Heart left ventricle (tissue), 16 donors: ENCODE measurements at regions not wholly inside any gene's neighbourhood (a gene's known extent, or its start where the extent isn't known, plus 50 kb on each side); places are given as distances from the start of the nearest gene placed in this dataset.

ENCODE experiments used
- ATAC-seq, 4 donors: fragments of 200-7000 bp; cut with Tn5 transposase; one replicate each; pipeline ENCODE4 v1.9.1; 2020 to 2022; ENCODE audit warnings: moderate library complexity in 4 of 4, mild to moderate bottlenecking in 3 of 4, moderate number of reproducible peaks in 1 of 4
- DNase-seq, 5 donors: peaks; one replicate each; pipeline ENCODE4 v3.0.0-alpha.2; 2020
- H3K27ac ChIP-seq, 12 donors: fragments of 200-600 bp; sonication (generic) in 4 of 12; one replicate each; pipeline versions ENCODE4 v1.5.0 to v1.8.0; 2016 to 2022; ENCODE audit warnings: mild to moderate bottlenecking in 2 of 12
- H3K27me3 ChIP-seq, 9 donors: fragments of 200-600 bp; sonication (generic) in 2 of 9; one replicate each; pipeline versions ENCODE4 v1.5.1 to v1.8.0; 2016 to 2022; ENCODE audit warnings: mild to moderate bottlenecking in 3 of 9
- H3K36me3 ChIP-seq, 9 donors: fragments of 200-600 bp; sonication (generic) in 2 of 9; one replicate each; pipeline versions ENCODE4 v1.5.0 to v1.8.0; 2018 to 2022; ENCODE audit warnings: mild to moderate bottlenecking in 2 of 9
- H3K4me1 ChIP-seq, 12 donors: fragments of 200-600 bp; sonication (generic) in 4 of 12; one replicate each; pipeline versions ENCODE4 v1.5.0 to v1.8.0; 2016 to 2022; ENCODE audit warnings: mild to moderate bottlenecking in 3 of 12
- H3K4me3 ChIP-seq, 12 donors: fragments of 200-600 bp; sonication (generic) in 4 of 12; one replicate each; pipeline versions ENCODE4 v1.5.0 to v1.8.0; 2017 to 2022; ENCODE audit warnings: mild to moderate bottlenecking in 9 of 12, moderate library complexity in 4 of 12
- H3K9me3 ChIP-seq, 12 donors: fragments of 200-600 bp; sonication (generic) in 4 of 12; one replicate each; pipeline versions ENCODE4 v1.5.0 to v1.8.0; 2016 to 2022; ENCODE audit warnings: mild to moderate bottlenecking in 1 of 12
- POLR2A ChIP-seq, 2 donors: fragments of 450-650 bp; IDR thresholded peaks; one replicate each; pipeline ENCODE4 v1.6.1; 2017; ENCODE audit warnings: antibody characterized with exemption in 2 of 2, mild to moderate bottlenecking in 2 of 2, moderate library complexity in 2 of 2
- WGBS, 4 donors: extraction: QIAGEN DNeasy Blood & Tissue Kit in 2 of 4; methylation state at CpG; one replicate each; pipeline versions ENCODE4 v1.1.5 to v1.1.7; 2013 to 2018; 5-methylcytosine and 5-hydroxymethylcytosine counted together
- intact Hi-C, 10 donors: fragments of 100-400 bp; cut with DNase I; formaldehyde crosslinking; loops; one replicate each; pipeline versions ENCODE4 v1.11.1 to v1.14.2; 2022
- TF ChIP-seq, protein P1 (sequence below), 12 donors: fragments of 200-600 bp; sonication (generic) in 4 of 12; IDR thresholded peaks; one replicate each; pipeline versions ENCODE4 v1.5.0 to v1.8.0; 2018 to 2022; ENCODE audit warnings: antibody characterized with exemption in 12 of 12, mild to moderate bottlenecking in 5 of 12
- donor health status: ischemic (EF 13 %, LVEDD 7.1; RV severe dilation, severe dysfunction).
- donor health status: healthy with polysubstance abuse.
- donor health status: DM: no; HTN: yes; CAD: no.
- donor health status: DM: no; HTN: no; CAD: no.
- donor health status: ischemic (EF 25% LVEDD 6.9; RV normal size, moderate dysfunction).
- donor health status: ischemic (EF 25% LVEDD 5.7; RV mildly dilated, moderate dysfunction).
- donor health status: healthy.
- donor health status: DM: yes; HTN: yes; CAD: no.
- donor health status: ischemic (EF 35%, LVEDD 5.7; RV mildly dilated, moderate dysfunction).
- donor health status: nonischemic (EF 11% LVEDD 7.7; RV severe dilation, severe dysfunction).
- donor health status: DM: yes; HTN: yes; CAD: no.
- donor health status: PGD.
- donor health status: ischemic (EF 29% LVEDD 5.4; RV normal size, mild dysfunction).
- donor health status: nonischemic (EF 23%, LVEDD 6.1; RV moderate dilation, normal function).

DNA sequence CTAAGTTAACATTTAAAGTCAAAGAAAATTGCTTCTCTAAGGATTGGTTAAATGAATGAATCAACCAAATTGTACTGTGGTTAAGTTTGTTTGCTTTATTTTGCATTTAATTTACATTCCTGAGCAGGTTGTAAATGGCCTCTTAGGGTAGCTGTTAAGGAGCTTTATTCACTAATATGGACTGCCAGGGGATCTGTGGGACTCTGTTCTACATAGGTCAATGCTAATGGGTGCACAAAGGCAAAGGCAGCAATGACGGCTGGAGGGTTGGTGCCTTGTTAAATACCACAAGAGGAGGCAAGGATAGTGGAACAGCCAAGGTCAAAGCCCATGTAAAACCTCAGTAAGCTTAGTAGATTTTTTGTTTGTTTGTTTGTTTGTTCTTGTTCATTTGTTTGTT lies 89.3 kb upstream of the P2RY1 start:
- intact Hi-C loops = no loop called here
- ATAC-seq = no peak
- H3K4me3 ChIP-seq = no peak overlapping the region
- H3K36me3 ChIP-seq = no peaks in the 10 kb centered on the region
- TF ChIP-seq POLR2A (IDR thresholded peaks at IDR 0.05) = no peak
- TF ChIP-seq, protein P1, sequence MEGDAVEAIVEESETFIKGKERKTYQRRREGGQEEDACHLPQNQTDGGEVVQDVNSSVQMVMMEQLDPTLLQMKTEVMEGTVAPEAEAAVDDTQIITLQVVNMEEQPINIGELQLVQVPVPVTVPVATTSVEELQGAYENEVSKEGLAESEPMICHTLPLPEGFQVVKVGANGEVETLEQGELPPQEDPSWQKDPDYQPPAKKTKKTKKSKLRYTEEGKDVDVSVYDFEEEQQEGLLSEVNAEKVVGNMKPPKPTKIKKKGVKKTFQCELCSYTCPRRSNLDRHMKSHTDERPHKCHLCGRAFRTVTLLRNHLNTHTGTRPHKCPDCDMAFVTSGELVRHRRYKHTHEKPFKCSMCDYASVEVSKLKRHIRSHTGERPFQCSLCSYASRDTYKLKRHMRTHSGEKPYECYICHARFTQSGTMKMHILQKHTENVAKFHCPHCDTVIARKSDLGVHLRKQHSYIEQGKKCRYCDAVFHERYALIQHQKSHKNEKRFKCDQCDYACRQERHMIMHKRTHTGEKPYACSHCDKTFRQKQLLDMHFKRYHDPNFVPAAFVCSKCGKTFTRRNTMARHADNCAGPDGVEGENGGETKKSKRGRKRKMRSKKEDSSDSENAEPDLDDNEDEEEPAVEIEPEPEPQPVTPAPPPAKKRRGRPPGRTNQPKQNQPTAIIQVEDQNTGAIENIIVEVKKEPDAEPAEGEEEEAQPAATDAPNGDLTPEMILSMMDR (IDR thresholded peaks at IDR 0.05) = no peak
- H3K27ac ChIP-seq = no peak overlapping the region
- no peak for DNase-seq
- H3K9me3 ChIP-seq = peaks cover 0 to 24% (median 10%) of the 10 kb centered on the region in 12 donors
- no peaks in the 10 kb centered on the region for H3K4me1 ChIP-seq
- WGBS, 4 donors = 77 to 84% (median 80%) methylated on average over 1 of the region's 1 CpG
- no peaks in the 10 kb centered on the region for H3K27me3 ChIP-seq

DNA sequence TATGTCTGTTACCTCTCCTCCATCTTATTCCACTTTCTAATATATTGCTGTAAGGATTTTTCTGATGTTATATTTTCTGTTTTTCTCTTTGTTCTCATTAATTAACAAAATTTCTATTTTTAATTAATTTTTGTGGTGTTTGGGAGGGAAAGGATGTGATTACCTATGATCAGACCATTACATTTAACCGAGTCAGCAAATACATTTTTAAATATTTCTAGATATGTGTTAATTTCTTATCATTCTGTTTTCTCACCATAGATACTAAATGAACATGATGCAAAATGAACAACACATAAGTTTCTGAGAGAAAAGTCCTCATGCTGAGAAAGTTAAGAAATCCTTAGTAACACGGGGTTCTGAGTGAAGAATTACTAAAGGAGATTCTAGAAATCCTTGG lies 80.6 kb upstream of the P2RY1 start:
- H3K4me3 ChIP-seq = no peak overlapping the region
- intact Hi-C loops = no loop called here
- H3K9me3 ChIP-seq = peaks cover 0 to 20% (median 7%) of the 10 kb centered on the region in 12 donors
- WGBS, 4 donors = 80 to 91% (median 85%) methylated on average over 2 of the region's 2 CpGs
- H3K36me3 ChIP-seq = no peaks in the 10 kb centered on the region
- no peak for TF ChIP-seq POLR2A (IDR thresholded peaks at IDR 0.05)
- DNase-seq (no peak), ATAC-seq (no peak)
- no peaks in the 10 kb centered on the region for H3K27me3 ChIP-seq
- no peaks in the 10 kb centered on the region for H3K4me1 ChIP-seq
- no peak overlapping the region for H3K27ac ChIP-seq

DNA sequence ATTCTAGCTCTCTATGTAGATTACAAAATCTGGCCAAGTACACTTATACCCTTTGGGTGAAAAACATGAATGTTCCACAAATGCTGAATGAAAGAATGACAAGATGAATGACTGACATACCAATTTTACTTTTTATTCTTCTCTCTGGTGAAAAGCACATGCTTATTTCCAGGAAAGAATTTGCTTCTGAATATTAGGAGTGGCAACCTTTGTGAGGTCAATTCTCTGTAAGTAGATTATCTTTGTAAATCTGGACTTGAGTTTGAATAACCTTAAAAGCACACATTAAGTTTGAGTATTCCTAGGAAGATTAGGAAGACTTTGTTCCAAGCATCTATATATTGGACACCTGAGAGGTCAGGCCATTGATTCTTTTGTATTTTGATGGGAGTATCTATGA lies 78.1 kb upstream of the P2RY1 start:
- ATAC-seq = no peak
- no peaks in the 10 kb centered on the region for H3K9me3 ChIP-seq
- intact Hi-C loops = no loop called here
- no peaks in the 10 kb centered on the region for H3K4me1 ChIP-seq
- TF ChIP-seq POLR2A (IDR thresholded peaks at IDR 0.05) = no peak
- TF ChIP-seq, protein P1 (IDR thresholded peaks at IDR 0.05) = no peak
- no peaks in the 10 kb centered on the region for H3K36me3 ChIP-seq
- H3K4me3 ChIP-seq = no peak overlapping the region
- no peak overlapping the region for H3K27ac ChIP-seq
- H3K27me3 ChIP-seq = no peaks in the 10 kb centered on the region
- DNase-seq = no peak

DNA sequence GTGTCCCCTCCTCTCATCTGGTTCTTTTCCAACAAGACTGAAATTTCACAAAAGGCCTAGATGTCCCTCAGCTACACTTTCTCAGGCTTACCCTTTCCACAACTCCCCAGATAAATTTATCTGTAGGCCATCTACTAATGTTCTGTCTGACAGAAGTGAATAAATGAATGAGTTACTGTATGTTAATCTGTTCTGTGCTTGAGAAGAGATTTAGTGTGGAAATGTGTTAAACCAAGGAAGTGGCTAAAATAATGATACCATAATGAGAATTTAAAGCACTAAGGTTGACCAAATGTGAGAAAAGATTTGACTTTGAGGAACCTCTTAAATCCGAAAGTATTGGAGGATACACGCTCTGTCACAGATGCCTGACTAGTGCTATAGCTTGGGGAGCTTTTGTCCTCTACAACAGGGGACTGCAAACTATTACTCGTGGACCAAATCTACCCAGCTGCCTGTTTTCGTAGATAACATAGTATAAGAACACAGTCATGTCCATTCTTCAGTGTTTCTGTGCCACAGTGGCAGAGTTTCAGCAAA lies 74.8 kb upstream of the P2RY1 start:
- TF ChIP-seq, protein P1 (IDR thresholded peaks at IDR 0.05) = no peak
- TF ChIP-seq POLR2A (IDR thresholded peaks at IDR 0.05) = no peak
- Histone ChIP-seq H3K27me3 (no peaks in the 10 kb centered on the region), H3K4me1 (no peaks in the 10 kb centered on the region), H3K4me3 (no peak overlapping the region), H3K9me3 (peaks cover 0 to 23% (median 6%) of the 10 kb centered on the region in 12 donors), H3K36me3 (no peaks in the 10 kb centered on the region), H3K27ac (no peak overlapping the region)
- no peak for DNase-seq
- 82 to 86% (median 84%) methylated on average over 4 of the region's 4 CpGs for WGBS, 4 donors
- ATAC-seq = no peak
- intact Hi-C loops = no loop called here

- ATAC-seq = no peak
These were observed 74.3 kb upstream of the P2RY1 start for GRCh38 chr3:152760591-152760990.

More at GRCh38 chr3:152760591-152760990, 74.3 kb upstream of the P2RY1 start:
- no peak for DNase-seq
- H3K4me1 ChIP-seq = no peaks in the 10 kb centered on the region
- no peaks in the 10 kb centered on the region for H3K36me3 ChIP-seq
- H3K27me3 ChIP-seq = no peaks in the 10 kb centered on the region
- H3K4me3 ChIP-seq = no peak overlapping the region
- WGBS, 4 donors = 95 to 98% (median 97%) methylated on average over 3 of the region's 3 CpGs
- H3K9me3 ChIP-seq = peaks cover 0 to 26% (median 6%) of the 10 kb centered on the region in 12 donors
- intact Hi-C loops = no loop called here
- no peak overlapping the region for H3K27ac ChIP-seq
- TF ChIP-seq, protein P1 (IDR thresholded peaks at IDR 0.05) = no peak
- no peak for TF ChIP-seq POLR2A (IDR thresholded peaks at IDR 0.05)
